Karpas-422 (cell line): ENCODE measurements at regions not wholly inside any gene's neighbourhood (a gene's known extent, or its start where the extent isn't known, plus 50 kb on each side); places are given as distances from the start of the nearest gene placed in this dataset.

Source experiments
- DNase-seq: peaks from one replicate; pipeline ENCODE4 v3.0.0-alpha.2; 2015
- H2AFZ ChIP-seq: fragments of 200-600 bp; sonication (generic); 2 replicates; pipeline ENCODE4 v1.6.1; 2014; ENCODE audit warnings: antibody characterized with exemption, low read length, mixed read lengths
- H3K27ac ChIP-seq: fragments of 200-600 bp; sonication (generic); 2 replicates; pipeline ENCODE4 v1.5.1; 2014; ENCODE audit warnings: mild to moderate bottlenecking, low read length, moderate library complexity
- H3K27me3 ChIP-seq: fragments of 200-600 bp; sonication (generic); 2 replicates; pipeline ENCODE4 v1.6.1; 2014; ENCODE audit warnings: low read length, mixed read lengths
- H3K36me3 ChIP-seq: fragments of 200-600 bp; sonication (generic); 2 replicates; pipeline ENCODE4 v1.6.1; 2014; ENCODE audit warnings: low read length, mixed read lengths; ENCODE audit not compliant: insufficient read depth
- H3K4me1 ChIP-seq: fragments of 200-600 bp; sonication (generic); 2 replicates; pipeline ENCODE4 v1.6.1; 2014; ENCODE audit warnings: mild to moderate bottlenecking, low read length, mixed read lengths
- H3K4me2 ChIP-seq: fragments of 200-600 bp; sonication (generic); 2 replicates; pipeline ENCODE4 v1.6.1; 2014; ENCODE audit warnings: low read length, low read depth, mild to moderate bottlenecking; ENCODE audit not compliant: poor library complexity, severe bottlenecking
- H3K4me3 ChIP-seq: fragments of 200-600 bp; sonication (generic); 2 replicates; pipeline ENCODE4 v1.5.1; 2014; ENCODE audit warnings: mild to moderate bottlenecking, antibody characterized with exemption, low read length, mixed read lengths
- H3K79me2 ChIP-seq: fragments of 200-600 bp; sonication (generic); 2 replicates; pipeline ENCODE4 v1.6.1; 2014; ENCODE audit warnings: mild to moderate bottlenecking, low read length, mixed read lengths
- H3K9ac ChIP-seq: fragments of 200-600 bp; sonication (generic); 2 replicates; pipeline ENCODE4 v1.6.0; 2014; ENCODE audit warnings: low read length
- H3K9me2 ChIP-seq: fragments of 200-600 bp; sonication (generic), shearing (Covaris generic); replicated peaks from 2 replicates; pipeline ENCODE4 v1.6.0; 2014; ENCODE audit warnings: mild to moderate bottlenecking, low read length, moderate library complexity; ENCODE audit not compliant: insufficient read depth
- H3K9me3 ChIP-seq: fragments of 300-700, 200-600 bp; sonication (generic); 2 replicates; pipeline ENCODE4 v1.6.1; 2014; ENCODE audit warnings: low read length, mixed read lengths
- H4K20me1 ChIP-seq: fragments of 200-600 bp; sonication (generic); 2 replicates; pipeline ENCODE4 v1.6.1; 2014; ENCODE audit warnings: mild to moderate bottlenecking, antibody characterized with exemption, low read length, low read depth; ENCODE audit not compliant: insufficient read depth

DNA sequence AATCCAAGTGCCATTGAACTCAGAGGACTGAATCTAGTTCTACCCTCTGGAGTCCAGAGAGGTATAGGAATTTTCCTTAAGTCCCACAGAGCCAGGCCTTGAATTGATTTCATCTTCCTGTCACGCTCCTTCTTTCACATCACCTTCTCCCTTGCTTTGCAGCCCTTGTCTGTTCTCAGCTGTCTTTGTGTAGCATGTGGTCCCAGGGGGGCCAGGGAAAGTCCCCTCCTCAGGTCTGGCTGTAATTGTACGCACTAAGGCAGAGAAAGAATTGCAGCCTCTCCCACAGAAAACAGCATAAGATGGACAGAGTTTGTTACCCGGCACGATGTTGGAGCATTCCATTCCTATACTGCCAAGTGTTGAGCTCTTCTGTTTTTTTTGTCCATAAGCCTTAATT, 153.6 kb downstream of the FAM78B start:
- Histone ChIP-seq H3K36me3 (no peaks in the 10 kb centered on the region), H3K4me1 (no peaks in the 10 kb centered on the region), H3K9me3 (no peaks in the 10 kb centered on the region), H3K79me2 (no peaks in the 10 kb centered on the region), H2AFZ (no peak overlapping the region), H3K27me3 (no peaks in the 10 kb centered on the region), H3K4me3 (no peak overlapping the region), H3K27ac (no peak overlapping the region), H3K9me2 (no peaks in the 10 kb centered on the region), H4K20me1 (no peaks in the 10 kb centered on the region), H3K4me2 (no peak overlapping the region), H3K9ac (no peak overlapping the region)
- DNase-seq: no peak

DNA sequence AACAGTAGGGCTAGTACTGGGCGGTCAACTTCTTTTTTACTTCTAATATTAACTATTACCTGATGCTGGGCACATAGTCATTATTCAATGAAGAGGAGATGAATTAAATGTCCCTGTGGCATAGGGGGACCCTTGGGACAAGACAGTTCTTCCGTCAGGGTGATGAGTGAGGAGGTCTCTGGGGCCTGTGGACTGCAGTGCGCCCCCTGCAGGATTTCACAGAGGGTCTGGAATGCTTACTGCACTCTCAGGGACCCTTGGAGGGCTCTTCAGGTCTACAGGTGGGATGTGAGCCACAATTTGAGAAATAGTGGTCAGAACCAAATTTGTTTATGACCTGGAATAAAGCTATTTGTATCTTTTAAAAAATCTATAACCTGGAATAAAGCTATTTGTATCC, 149.4 kb downstream of the FAM78B start:
- H3K27me3 ChIP-seq: no peaks in the 10 kb centered on the region
- no peak overlapping the region for H3K27ac ChIP-seq
- no peaks in the 10 kb centered on the region for H3K9me3 ChIP-seq
- no peak overlapping the region for H3K9ac ChIP-seq
- DNase-seq: peak; percentile 71
- no peaks in the 10 kb centered on the region for H3K79me2 ChIP-seq
- H3K36me3 ChIP-seq: no peaks in the 10 kb centered on the region
- no peak overlapping the region for H3K4me3 ChIP-seq
- no peaks in the 10 kb centered on the region for H4K20me1 ChIP-seq
- no peak overlapping the region for H3K4me2 ChIP-seq
- no peaks in the 10 kb centered on the region for H3K9me2 ChIP-seq
- H2AFZ ChIP-seq: no peak overlapping the region
- no peaks in the 10 kb centered on the region for H3K4me1 ChIP-seq
